HepG2 (cell line): ENCODE measurements at regions not wholly inside any gene's neighbourhood (a gene's known extent, or its start where the extent isn't known, plus 50 kb on each side); places are given as distances from the start of the nearest gene placed in this dataset.
"Not testable (repeated sequence)": the region's sequence is repeated elsewhere in the genome, so short reads cannot be mapped to it uniquely, and the experiment has no call there.

Source experiments
- ATAC-seq: fragments of 200-7000 bp; cut with Tn5 transposase; 3 replicates; pipeline ENCODE4 v1.9.1; 2020; ENCODE audit warnings: mild to moderate bottlenecking, moderate library complexity
- BruUV-seq: library from RNA; stranded (reverse); fragments of 400-500 nt; replicated peaks from 2 replicates; lab custom pipeline; 2021; lab: Mats Ljungman, UMichigan
- CTCF ChIA-PET: fragments of 300-600 bp; formaldehyde crosslinking; extraction: SDS; loops from one replicate; lab custom pipeline; 2021; ENCODE audit warnings: low total read pairs, inconsistent platforms, low intra/inter-chr PET ratio; lab: Yijun Ruan, JAX
- POLR2A ChIA-PET: fragments of 350-600 bp; sonication (Branson Sonifier 250); formaldehyde crosslinking; loops from one replicate; lab custom pipeline; 2020; ENCODE audit warnings: antibody characterized with exemption, inconsistent platforms; lab: Yijun Ruan, JAX
- DNase-seq: peaks from one replicate; pipeline ENCODE4 v3.0.0-alpha.2; 2015; ENCODE audit warnings: low spot score
- FAIRE-seq: peaks from 3 replicates; lab custom pipeline; 2011; peaks lifted over from hg19 to GRCh38; lab: Jason Lieb, UNC
- H2AFZ ChIP-seq: one replicate; pipeline ENCODE4 v1.6.1; 2011; ENCODE audit warnings: low read length, inconsistent platforms
- H3K27ac ChIP-seq: fragments of 300-600 bp; 3 replicates; pipeline ENCODE4 v1.8.0; 2011; ENCODE audit warnings: mixed run types, mild to moderate bottlenecking, mixed read lengths, low read length, inconsistent platforms; ENCODE audit not compliant: insufficient read depth; ENCODE audit errors: extremely low read length
- H3K27me3 ChIP-seq, 2 experiments: fragments of 200-600 bp in 1 of 2; 2 replicates in 1 of 2; 3 replicates in 1 of 2; pipeline versions ENCODE4 v1.6.0 to v1.8.0; 2011; ENCODE audit warnings: low read length in 2 of 2, mild to moderate bottlenecking in 2 of 2, moderate library complexity in 2 of 2, inconsistent platforms in 1 of 2; ENCODE audit not compliant: insufficient read depth in 2 of 2, control insufficient read depth in 1 of 2
- H3K36me3 ChIP-seq, 2 experiments: fragments of 200-600 bp in 1 of 2; replicated peaks in 1 of 2; 2 replicates in 1 of 2; 3 replicates in 1 of 2; pipeline versions ENCODE4 v1.5.1 to v1.8.0; 2011; ENCODE audit warnings: low read length in 2 of 2, inconsistent platforms in 1 of 2; ENCODE audit not compliant: insufficient read depth in 2 of 2, control insufficient read depth in 1 of 2
- H3K4me1 ChIP-seq: 2 replicates; pipeline ENCODE4 v1.5.1; 2012; ENCODE audit warnings: low read length, inconsistent platforms; ENCODE audit not compliant: insufficient read depth
- H3K4me2 ChIP-seq: 2 replicates; pipeline ENCODE4 v1.6.0; 2011; ENCODE audit warnings: low read depth, low read length, inconsistent platforms
- H3K4me3 ChIP-seq, 3 experiments: fragments of 200-600 bp in 1 of 3; sonication (generic), shearing (Covaris generic) in 1 of 3; replicated peaks in 1 of 3; 2 replicates each; pipeline ENCODE4 v1.5.1; 2011 to 2016; ENCODE audit warnings: low read length in 3 of 3, inconsistent platforms in 2 of 3, low read depth in 2 of 3, mild to moderate bottlenecking in 2 of 3, control low read depth in 1 of 3, mixed read lengths in 1 of 3; ENCODE audit not compliant: insufficient read depth in 1 of 3
- H3K79me2 ChIP-seq: one replicate; pipeline ENCODE4 v1.6.1; 2011; ENCODE audit warnings: low read length, inconsistent platforms; ENCODE audit not compliant: insufficient read depth
- H3K9ac ChIP-seq: 2 replicates; pipeline ENCODE4 v1.6.0; 2011; ENCODE audit warnings: mild to moderate bottlenecking, low read depth, low read length, inconsistent platforms; ENCODE audit not compliant: insufficient read depth
- H3K9me3 ChIP-seq: 2 replicates; pipeline ENCODE4 v1.5.1; 2012; ENCODE audit warnings: mild to moderate bottlenecking, low read length
- H4K20me1 ChIP-seq: 2 replicates; pipeline ENCODE4 v1.6.0; 2011; ENCODE audit warnings: inconsistent platforms, mild to moderate bottlenecking, low read length, moderate library complexity; ENCODE audit not compliant: insufficient read depth
- CENPX ChIP-seq: sonication (generic); formaldehyde crosslinking; IDR thresholded peaks from 2 replicates; pipeline ENCODE4 v1.9.0; 2021; ENCODE audit warnings: mild to moderate bottlenecking, missing genetic modification reagents, moderate library complexity
- HMGA1 ChIP-seq: sonication (generic); formaldehyde crosslinking; conservative IDR thresholded peaks from 2 replicates; pipeline ENCODE4 v1.4.0; 2020; ENCODE audit warnings: missing genetic modification reagents
- MAFF ChIP-seq: IDR thresholded peaks from 2 replicates; pipeline ENCODE4 v1.6.1; 2011; ENCODE audit warnings: low read depth, low read length, improper control_type of control experiment
- MAFK ChIP-seq, 2 experiments: IDR thresholded peaks in 1 of 2; conservative IDR thresholded peaks in 1 of 2; 2 replicates each; pipeline ENCODE4 v1.6.1; 2011; ENCODE audit warnings: improper control_type of control experiment in 2 of 2, low read length in 2 of 2
- NFRKB ChIP-seq: fragments of 450-650 bp; IDR thresholded peaks from 2 replicates; pipeline ENCODE4 v1.6.1; 2017
- ZC3H13 ChIP-seq: sonication (generic); formaldehyde crosslinking; IDR thresholded peaks from 2 replicates; pipeline ENCODE4 v1.8.1; 2023; ENCODE audit warnings: mild to moderate bottlenecking, missing genetic modification reagents, moderate library complexity
- ZNF367 ChIP-seq: sonication (generic); formaldehyde crosslinking; IDR thresholded peaks from 2 replicates; pipeline ENCODE4 v1.4.0; 2020; ENCODE audit warnings: missing genetic modification reagents, borderline replicate concordance
- ZNF549 ChIP-seq: sonication (generic); formaldehyde crosslinking; IDR thresholded peaks from 2 replicates; pipeline ENCODE4 v1.5.0; 2020; ENCODE audit warnings: missing genetic modification reagents
- ZNF879 ChIP-seq: sonication (generic); formaldehyde crosslinking; IDR thresholded peaks from 2 replicates; pipeline ENCODE4 v1.8.1; 2023; ENCODE audit warnings: missing genetic modification reagents
- ZSCAN9 ChIP-seq: IDR thresholded peaks from 2 replicates; pipeline ENCODE4 v1.6.1; 2016; ENCODE audit warnings: borderline replicate concordance
- WGBS: methylation state at CpG from one replicate; pipeline ENCODE4 v1.1.6; 2017; ENCODE audit warnings: low lambda C conversion rate; 5-methylcytosine and 5-hydroxymethylcytosine counted together
- in situ Hi-C: cut with HindIII; loops from 2 replicates; pipeline ENCODE4 v1.10.0; 2017; ENCODE audit warnings: low pct_unique_long_range_greater_than_20kb; ENCODE audit not compliant: extremely low pct_ligation_motif_present
- intact Hi-C: fragments of 100-400 bp; cut with micrococcal nuclease; formaldehyde crosslinking; loops from one replicate; pipeline ENCODE4 v1.10.0; 2022; ENCODE audit not compliant: unreplicated experiment
- TF ChIP-seq, protein P1 (sequence below): sonication (generic); IDR thresholded peaks from 2 replicates; pipeline ENCODE4 v1.6.1; 2016; ENCODE audit warnings: low read depth, borderline replicate concordance
- TF ChIP-seq, protein P2 (sequence below): IDR thresholded peaks from 2 replicates; pipeline ENCODE4 v1.6.1; 2016; ENCODE audit warnings: mild to moderate bottlenecking

DNA sequence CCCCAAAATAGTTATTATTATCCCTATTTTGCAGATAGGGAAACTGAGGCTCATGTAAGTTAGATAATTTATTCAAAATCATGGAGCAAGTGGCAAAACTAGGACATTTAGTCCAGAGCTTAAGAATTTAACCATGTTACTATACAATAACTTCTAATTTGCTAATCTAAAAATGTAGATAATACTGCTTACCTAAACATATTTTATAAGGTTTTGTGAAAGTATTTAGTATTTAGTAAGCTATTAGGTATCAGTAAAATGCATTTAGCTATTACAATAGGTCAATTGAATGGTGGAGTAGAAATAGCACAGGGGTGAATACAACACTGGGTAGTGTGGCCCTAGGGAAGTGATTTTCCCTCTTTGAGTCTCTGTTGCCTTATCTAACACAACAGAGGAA lies 648.3 kb downstream of the KIF4B start:
- Histone ChIP-seq H3K9ac (no peak overlapping the region), H3K4me3 (no peak overlapping the region), H3K36me3 (no peaks in the 10 kb centered on the region), H3K9me3 (no peaks in the 10 kb centered on the region)
- intact Hi-C loops = no loop called here
- POLR2A ChIA-PET = no interaction called here
- CTCF ChIA-PET = no interaction called here
- BruUV-seq = no TSS peak
- TF ChIP-seq CENPX (CRISPR knock-in tag) = no peak
- no peak for TF ChIP-seq ZNF367 (CRISPR knock-in tag)
- TF ChIP-seq, protein P1, sequence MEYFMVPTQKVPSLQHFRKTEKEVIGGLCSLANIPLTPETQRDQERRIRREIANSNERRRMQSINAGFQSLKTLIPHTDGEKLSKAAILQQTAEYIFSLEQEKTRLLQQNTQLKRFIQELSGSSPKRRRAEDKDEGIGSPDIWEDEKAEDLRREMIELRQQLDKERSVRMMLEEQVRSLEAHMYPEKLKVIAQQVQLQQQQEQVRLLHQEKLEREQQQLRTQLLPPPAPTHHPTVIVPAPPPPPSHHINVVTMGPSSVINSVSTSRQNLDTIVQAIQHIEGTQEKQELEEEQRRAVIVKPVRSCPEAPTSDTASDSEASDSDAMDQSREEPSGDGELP = no peak
- peak in 1 of 2 experiments; percentile 67; a peak in 2 of 4 replicates for TF ChIP-seq MAFK (conservative IDR thresholded peaks at IDR 0.05 in 1 of 2, IDR thresholded peaks at IDR 0.05 in 1 of 2; ENCODE audit: low read length in 2 of 2)
- no peak for TF ChIP-seq ZC3H13 (CRISPR knock-in tag)
- peak; percentile 50; the same call in 1 of the 2 replicates for TF ChIP-seq MAFF
- TF ChIP-seq ZSCAN9 (CRISPR knock-in tag) = no peak
- TF ChIP-seq ZNF549 (CRISPR knock-in tag) = no peak
- TF ChIP-seq, all 625 proteins: peak for 2
- no peak for FAIRE-seq
- Histone ChIP-seq H3K27ac (no peak overlapping the region), H2AFZ (no peak overlapping the region), H3K27me3 (no peaks in the 10 kb centered on the region; a peak in 1 of 5 replicates), H3K4me2 (no peak overlapping the region), H3K4me1 (no peaks in the 10 kb centered on the region), H3K79me2 (no peaks in the 10 kb centered on the region), H4K20me1 (no peaks in the 10 kb centered on the region)
- in situ Hi-C loops = no loop called here
- DNase-seq = no peak
- no peak for ATAC-seq

DNA sequence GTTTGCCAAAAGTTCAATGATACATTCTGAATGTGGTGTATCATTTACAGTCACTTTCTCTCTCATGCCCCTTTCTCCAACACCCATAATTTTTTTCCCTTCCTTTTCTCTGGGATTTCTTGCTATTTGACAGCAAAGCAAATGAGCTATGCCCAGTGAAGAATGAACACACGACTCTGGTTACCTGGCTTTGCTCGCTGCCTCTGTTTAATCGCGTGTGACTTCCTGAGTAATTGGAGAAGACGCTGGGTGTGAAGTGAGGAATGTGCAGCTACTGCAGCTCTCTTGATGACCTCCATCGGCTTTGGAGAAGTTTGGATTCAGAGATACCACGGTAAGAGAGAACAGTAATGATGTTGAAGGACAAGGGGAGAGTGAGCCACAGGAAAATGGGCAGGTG lies 651.8 kb downstream of the KIF4B start:
- Histone ChIP-seq H3K4me2 (no peak overlapping the region), H2AFZ (no peak overlapping the region), H3K27ac (no peak overlapping the region), H3K4me1 (no peaks in the 10 kb centered on the region), H3K36me3 (no peaks in the 10 kb centered on the region), H3K79me2 (no peaks in the 10 kb centered on the region), H3K9ac (no peak overlapping the region), H3K4me3 (no peak overlapping the region), H3K27me3 (no peaks in the 10 kb centered on the region; a peak in 1 of 5 replicates), H4K20me1 (no peaks in the 10 kb centered on the region), H3K9me3 (no peaks in the 10 kb centered on the region)
- ATAC-seq (no peak), FAIRE-seq (no peak), DNase-seq (no peak)
- BruUV-seq = no TSS peak
- WGBS = 2% methylated on average over 7 of the region's 7 CpGs
- TF ChIP-seq NFRKB = no peak
- no peak for TF ChIP-seq HMGA1 (CRISPR knock-in tag)
- TF ChIP-seq ZNF879 (CRISPR knock-in tag) = no peak
- TF ChIP-seq, protein P2, sequence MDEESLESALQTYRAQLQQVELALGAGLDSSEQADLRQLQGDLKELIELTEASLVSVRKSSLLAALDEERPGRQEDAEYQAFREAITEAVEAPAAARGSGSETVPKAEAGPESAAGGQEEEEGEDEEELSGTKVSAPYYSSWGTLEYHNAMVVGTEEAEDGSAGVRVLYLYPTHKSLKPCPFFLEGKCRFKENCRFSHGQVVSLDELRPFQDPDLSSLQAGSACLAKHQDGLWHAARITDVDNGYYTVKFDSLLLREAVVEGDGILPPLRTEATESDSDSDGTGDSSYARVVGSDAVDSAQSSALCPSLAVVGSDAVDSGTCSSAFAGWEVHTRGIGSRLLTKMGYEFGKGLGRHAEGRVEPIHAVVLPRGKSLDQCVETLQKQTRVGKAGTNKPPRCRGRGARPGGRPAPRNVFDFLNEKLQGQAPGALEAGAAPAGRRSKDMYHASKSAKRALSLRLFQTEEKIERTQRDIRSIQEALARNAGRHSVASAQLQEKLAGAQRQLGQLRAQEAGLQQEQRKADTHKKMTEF = no peak
- intact Hi-C loops (no loop called here), in situ Hi-C loops (no loop called here)
- ChIA-PET CTCF (no interaction called here), POLR2A (no interaction called here)

DNA sequence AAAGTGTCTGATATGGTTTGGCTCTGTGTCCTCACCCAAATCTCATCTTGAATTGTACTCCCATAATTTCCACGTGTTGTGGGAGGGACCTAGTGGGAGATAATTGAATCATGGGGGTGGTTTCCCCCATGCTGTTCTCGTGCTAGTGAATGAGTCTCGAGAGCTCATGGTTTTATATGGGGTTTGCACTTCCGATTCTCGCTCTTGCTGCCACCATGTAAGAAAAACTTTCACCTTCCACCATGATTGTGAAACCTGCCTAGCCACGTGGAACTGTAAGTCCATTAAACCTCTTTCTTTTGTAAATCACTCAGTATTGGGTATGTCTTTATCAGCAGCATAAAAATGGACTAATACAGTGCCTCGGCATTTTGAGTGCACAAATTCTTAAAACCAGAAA lies 655.0 kb upstream of the SGCD start:
- H3K27me3 ChIP-seq, H3K27ac ChIP-seq, intact Hi-C loops, H3K4me2 ChIP-seq, POLR2A ChIA-PET, H3K4me3 ChIP-seq, in situ Hi-C loops, H4K20me1 ChIP-seq, H3K4me1 ChIP-seq, BruUV-seq, FAIRE-seq, CTCF ChIA-PET, H3K9ac ChIP-seq, H3K79me2 ChIP-seq, H2AFZ ChIP-seq, ATAC-seq, H3K9me3 ChIP-seq, DNase-seq, H3K36me3 ChIP-seq: not testable (repeated sequence)
- WGBS = 3% methylated on average over 7 of the region's 7 CpGs
